HEK293T (cell line): ENCODE measurements at regions not wholly inside any gene's neighbourhood (a gene's known extent, or its start where the extent isn't known, plus 50 kb on each side); places are given as distances from the start of the nearest gene placed in this dataset.

Experiments
- CTCF ChIA-PET: fragments of 350-600 bp; formaldehyde crosslinking; extraction: SDS; loops from one replicate; lab custom pipeline; 2021; ENCODE audit warnings: antibody characterized with exemption, inconsistent platforms; lab: Yijun Ruan, JAX
- POLR2A ChIA-PET: fragments of 350-600 bp; formaldehyde crosslinking; extraction: SDS; loops from one replicate; lab custom pipeline; 2020; ENCODE audit warnings: antibody characterized with exemption, inconsistent platforms; lab: Yijun Ruan, JAX
- DNase-seq: peaks from one replicate; pipeline ENCODE4 v3.0.0; 2012; ENCODE audit warnings: mixed read lengths; ENCODE audit errors: extremely low spot score
- ARNT ChIP-seq: fragments of 450-650 bp; IDR thresholded peaks from 2 replicates; pipeline ENCODE4 v1.6.1; 2017; ENCODE audit warnings: mild to moderate bottlenecking
- BHLHE40 ChIP-seq: fragments of 450-650 bp; IDR thresholded peaks from 2 replicates; pipeline ENCODE4 v1.6.1; 2016; ENCODE audit warnings: mild to moderate bottlenecking, moderate library complexity, borderline replicate concordance
- CTBP1 ChIP-seq: fragments of 450-650 bp; IDR thresholded peaks from 2 replicates; pipeline ENCODE4 v1.6.1; 2016; ENCODE audit warnings: borderline replicate concordance
- ELF4 ChIP-seq: fragments of 450-650 bp; IDR thresholded peaks from 2 replicates; pipeline ENCODE4 v1.6.1; 2017; ENCODE audit warnings: antibody characterized with exemption
- FOXA1 ChIP-seq: fragments of 450-650 bp; IDR thresholded peaks from 2 replicates; pipeline ENCODE4 v1.6.1; 2016; ENCODE audit warnings: mild to moderate bottlenecking
- FOXK2 ChIP-seq: fragments of 450-650 bp; IDR thresholded peaks from 2 replicates; pipeline ENCODE4 v1.6.1; 2016; ENCODE audit warnings: mild to moderate bottlenecking
- FOXM1 ChIP-seq: fragments of 450-650 bp; IDR thresholded peaks from 2 replicates; pipeline ENCODE4 v1.6.1; 2017; ENCODE audit warnings: mild to moderate bottlenecking, borderline replicate concordance
- HDGF ChIP-seq: fragments of 450-650 bp; IDR thresholded peaks from 2 replicates; pipeline ENCODE4 v1.6.1; 2017; ENCODE audit warnings: antibody characterized with exemption, borderline replicate concordance
- L3MBTL2 ChIP-seq: fragments of 450-650 bp; conservative IDR thresholded peaks from 2 replicates; pipeline ENCODE4 v1.6.1; 2016; ENCODE audit warnings: mild to moderate bottlenecking
- LEF1 ChIP-seq: fragments of 450-650 bp; IDR thresholded peaks from 2 replicates; pipeline ENCODE4 v1.6.1; 2017; ENCODE audit warnings: mild to moderate bottlenecking, borderline replicate concordance
- NFRKB ChIP-seq: fragments of 450-650 bp; IDR thresholded peaks from 2 replicates; pipeline ENCODE4 v1.6.1; 2016; ENCODE audit warnings: mild to moderate bottlenecking, moderate library complexity
- SP1 ChIP-seq: fragments of 450-650 bp; IDR thresholded peaks from 2 replicates; pipeline ENCODE4 v1.6.1; 2017
- SUZ12 ChIP-seq: fragments of 450-650 bp; IDR thresholded peaks from 2 replicates; pipeline ENCODE4 v1.6.1; 2016; ENCODE audit warnings: mild to moderate bottlenecking
- TARDBP ChIP-seq: fragments of 450-650 bp; IDR thresholded peaks from 2 replicates; pipeline ENCODE4 v1.6.1; 2016
- ZNF384 ChIP-seq: fragments of 450-650 bp; IDR thresholded peaks from 2 replicates; pipeline ENCODE4 v1.6.1; 2016
- TF ChIP-seq, protein P1 (sequence below): fragments of 450-650 bp; IDR thresholded peaks from 2 replicates; pipeline ENCODE4 v1.6.1; 2016

DNA sequence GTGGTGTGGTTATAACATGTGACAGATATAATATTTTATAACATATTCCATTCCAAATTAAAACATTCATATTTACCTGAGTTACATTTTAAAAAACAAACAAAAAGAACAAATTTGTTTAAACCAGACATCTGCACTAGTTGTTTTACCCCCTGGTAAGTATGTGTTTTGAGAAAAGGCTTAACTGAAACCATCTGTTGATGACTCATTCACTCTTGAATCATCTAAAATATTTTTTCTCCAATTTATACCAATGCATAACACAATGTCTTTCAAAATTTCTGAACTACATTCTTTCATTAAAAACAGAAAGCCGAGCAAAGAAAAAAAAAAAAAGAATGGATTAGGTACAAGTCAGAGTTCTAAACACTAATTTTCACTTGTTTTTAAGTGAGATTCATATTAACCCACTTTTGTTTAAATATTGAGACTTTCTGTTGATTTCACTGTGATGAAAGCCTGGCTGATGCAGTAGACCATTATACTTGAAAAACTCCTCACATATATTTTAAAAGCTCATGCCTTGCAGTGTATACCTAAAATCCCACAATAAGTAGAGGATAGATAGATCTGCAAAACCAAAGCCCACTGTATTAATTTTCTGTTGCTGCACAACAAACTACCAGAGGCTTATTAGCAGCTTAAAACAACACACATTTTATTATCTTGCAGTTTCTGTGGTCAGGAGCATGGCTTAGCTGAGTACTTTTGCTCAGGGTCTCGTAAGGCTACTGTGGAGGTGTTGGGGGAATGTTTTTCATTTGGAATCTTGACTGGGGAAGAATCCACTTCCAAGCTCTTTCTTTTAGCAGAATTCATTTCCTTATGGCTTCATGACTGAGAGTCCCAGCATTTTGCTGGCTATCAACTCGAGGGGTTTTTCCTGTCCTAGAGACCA lies 221.5 kb downstream of the PCDH18 start:
- TF ChIP-seq FOXM1 (no peak), ZNF384 (no peak), L3MBTL2 (no peak), FOXK2 (no peak), NFRKB (no peak), ARNT (no peak), TARDBP (no peak)
- TF ChIP-seq, protein P1, sequence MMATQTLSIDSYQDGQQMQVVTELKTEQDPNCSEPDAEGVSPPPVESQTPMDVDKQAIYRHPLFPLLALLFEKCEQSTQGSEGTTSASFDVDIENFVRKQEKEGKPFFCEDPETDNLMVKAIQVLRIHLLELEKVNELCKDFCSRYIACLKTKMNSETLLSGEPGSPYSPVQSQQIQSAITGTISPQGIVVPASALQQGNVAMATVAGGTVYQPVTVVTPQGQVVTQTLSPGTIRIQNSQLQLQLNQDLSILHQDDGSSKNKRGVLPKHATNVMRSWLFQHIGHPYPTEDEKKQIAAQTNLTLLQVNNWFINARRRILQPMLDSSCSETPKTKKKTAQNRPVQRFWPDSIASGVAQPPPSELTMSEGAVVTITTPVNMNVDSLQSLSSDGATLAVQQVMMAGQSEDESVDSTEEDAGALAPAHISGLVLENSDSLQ: no peak
- ChIA-PET CTCF (no interaction called here), POLR2A (no interaction called here)
- no peak for DNase-seq

DNA sequence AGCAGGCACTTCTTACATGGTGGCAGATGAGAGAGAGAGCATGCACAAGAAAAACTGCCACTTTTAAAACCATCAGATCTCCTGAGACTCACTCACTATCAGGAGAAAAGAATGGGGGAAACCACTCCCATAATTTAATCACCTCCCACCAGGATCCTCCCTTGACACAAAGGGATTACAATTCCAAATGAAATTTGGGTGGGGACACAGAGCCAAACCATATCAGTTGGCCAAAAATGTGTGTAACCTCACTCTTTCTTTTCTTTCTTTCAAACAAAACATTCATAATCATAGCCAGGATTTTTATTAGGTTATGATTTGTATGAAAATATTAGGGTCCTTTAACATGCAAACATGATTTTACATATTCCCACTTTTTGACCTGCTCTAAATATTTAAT lies 222.1 kb downstream of the PCDH18 start:
- DNase-seq: no peak
- ChIA-PET POLR2A (no interaction called here), CTCF (no interaction called here)
- TF ChIP-seq ELF4: no peak
- TF ChIP-seq SP1: no peak
- no peak for TF ChIP-seq ARNT
- TF ChIP-seq FOXM1: no peak
- TF ChIP-seq HDGF: no peak
- no peak for TF ChIP-seq CTBP1
- TF ChIP-seq L3MBTL2: no peak
- TF ChIP-seq BHLHE40: no peak
- TF ChIP-seq NFRKB: no peak
- no peak for TF ChIP-seq FOXA1
- no peak for TF ChIP-seq SUZ12
- TF ChIP-seq ZNF384: no peak
- no peak for TF ChIP-seq FOXK2
- no peak for TF ChIP-seq TARDBP
- TF ChIP-seq LEF1: no peak
- TF ChIP-seq, protein P1: no peak

DNA sequence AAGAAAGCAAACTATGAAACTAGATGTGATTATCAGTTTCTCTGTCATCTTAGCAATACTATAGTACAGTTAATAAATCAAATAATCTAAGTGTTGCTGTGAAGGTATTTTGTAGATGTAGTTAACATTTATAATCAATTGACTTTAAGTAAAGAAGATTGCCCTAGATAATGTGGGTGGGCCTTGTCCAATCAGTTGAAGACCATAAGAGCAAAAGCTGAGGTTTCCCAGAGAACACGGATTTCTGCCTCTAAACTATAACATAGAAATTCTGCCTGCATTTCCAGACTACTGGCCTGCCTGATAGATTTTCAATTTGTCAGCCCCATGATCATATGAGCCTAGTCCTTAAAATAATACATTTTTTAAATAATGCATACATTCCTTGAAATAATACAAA lies 222.9 kb downstream of the PCDH18 start:
- TF ChIP-seq NFRKB: no peak
- no peak for TF ChIP-seq ELF4
- TF ChIP-seq FOXM1: no peak
- TF ChIP-seq ZNF384: no peak
- TF ChIP-seq CTBP1: no peak
- no peak for TF ChIP-seq LEF1
- no peak for TF ChIP-seq HDGF
- no peak for TF ChIP-seq L3MBTL2
- TF ChIP-seq FOXK2: no peak
- TF ChIP-seq SUZ12: no peak
- no peak for TF ChIP-seq FOXA1
- TF ChIP-seq, protein P1: no peak
- TF ChIP-seq ARNT: no peak
- no peak for TF ChIP-seq SP1
- no peak for TF ChIP-seq BHLHE40
- no peak for TF ChIP-seq TARDBP
- DNase-seq: no peak
- ChIA-PET POLR2A (no interaction called here), CTCF (no interaction called here)

DNA sequence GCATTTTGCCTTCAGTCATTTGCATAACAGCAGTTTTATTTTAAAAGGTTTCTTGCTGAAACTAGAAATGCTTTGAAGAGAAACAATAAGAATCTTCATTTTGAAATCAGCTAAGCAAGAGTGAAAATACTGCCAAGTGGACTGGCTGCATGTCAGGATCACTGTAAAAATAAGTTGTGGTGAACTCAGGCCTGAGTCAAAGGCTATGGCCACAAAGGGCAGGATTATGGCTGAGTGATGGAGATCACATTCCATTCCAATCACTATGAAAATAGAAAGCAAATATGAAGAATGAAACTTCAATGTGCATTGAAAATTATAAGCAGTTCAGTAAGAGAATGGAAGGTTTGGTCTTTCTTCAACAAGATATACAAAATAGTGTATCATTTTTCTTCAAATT lies 224.5 kb downstream of the PCDH18 start:
- no peak for DNase-seq
- no peak for TF ChIP-seq SP1
- TF ChIP-seq FOXM1: no peak
- no peak for TF ChIP-seq FOXK2
- no peak for TF ChIP-seq HDGF
- no peak for TF ChIP-seq L3MBTL2
- TF ChIP-seq, protein P1: no peak
- no peak for TF ChIP-seq ARNT
- no peak for TF ChIP-seq LEF1
- TF ChIP-seq NFRKB: no peak
- TF ChIP-seq ELF4: no peak
- TF ChIP-seq TARDBP: no peak
- TF ChIP-seq ZNF384: no peak
- TF ChIP-seq BHLHE40: no peak
- TF ChIP-seq SUZ12: no peak
- no peak for TF ChIP-seq CTBP1
- CTCF ChIA-PET: no interaction called here
- POLR2A ChIA-PET: no interaction called here

DNA sequence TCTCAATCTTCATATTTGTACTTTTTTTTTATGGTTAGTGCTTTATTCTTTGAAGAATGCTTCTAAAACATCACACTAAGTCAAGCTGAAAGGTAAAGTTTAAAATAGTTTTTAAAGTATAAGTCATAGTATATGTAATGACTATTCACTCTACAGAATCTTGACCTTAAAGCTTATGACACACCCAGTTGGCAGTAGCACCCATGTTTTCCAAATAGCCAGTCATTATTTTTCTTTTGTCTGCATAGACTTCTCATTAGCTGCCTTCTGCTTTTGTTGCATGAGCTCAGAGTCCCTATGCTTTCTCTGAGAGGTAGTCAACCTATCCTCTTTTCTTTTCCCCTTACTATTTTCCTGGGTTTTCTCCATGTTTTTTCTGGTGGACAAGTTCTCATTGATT lies 231.5 kb downstream of the PCDH18 start:
- no peak for DNase-seq
- ChIA-PET POLR2A (no interaction called here), CTCF (no interaction called here)
- no peak for TF ChIP-seq FOXA1
- no peak for TF ChIP-seq ZNF384
- no peak for TF ChIP-seq SUZ12
- no peak for TF ChIP-seq TARDBP
- TF ChIP-seq ELF4: no peak
- no peak for TF ChIP-seq FOXM1
- no peak for TF ChIP-seq SP1
- no peak for TF ChIP-seq HDGF
- no peak for TF ChIP-seq BHLHE40
- no peak for TF ChIP-seq L3MBTL2
- TF ChIP-seq, protein P1: no peak
- TF ChIP-seq CTBP1: no peak
- no peak for TF ChIP-seq LEF1
- TF ChIP-seq NFRKB: no peak
- TF ChIP-seq ARNT: no peak
